MCF 10A (cell line): ENCODE measurements at regions not wholly inside any gene's neighbourhood (a gene's known extent, or its start where the extent isn't known, plus 50 kb on each side); places are given as distances from the start of the nearest gene placed in this dataset.

Experiments used
- BruUV-seq: library from RNA; stranded (reverse); fragments of 400-500 nt; replicated peaks from 2 replicates; lab custom pipeline; 2021; lab: Mats Ljungman, UMichigan
- CTCF ChIA-PET: fragments of 300-600 bp; sonication (Branson Sonifier 250); formaldehyde crosslinking; extraction: SDS; loops from one replicate; lab custom pipeline; 2021; ENCODE audit warnings: antibody characterized with exemption, inconsistent platforms; lab: Yijun Ruan, JAX
- POLR2A ChIA-PET: fragments of 300-600, 350-650 bp; sonication (Branson Sonifier 250); formaldehyde crosslinking; extraction: SDS; loops from one replicate; lab custom pipeline; 2020; ENCODE audit warnings: antibody characterized with exemption, inconsistent platforms; lab: Yijun Ruan, JAX
- DNase-seq: peaks from one replicate; pipeline ENCODE4 v3.0.0-alpha.2; 2018; ENCODE audit not compliant: unreplicated experiment
- H3K27ac Mint-ChIP-seq: one replicate; pipeline ENCODE4 v1.8.0; 2022; ENCODE audit warnings: mild to moderate bottlenecking, low read depth, mixed read lengths; ENCODE audit not compliant: unreplicated experiment
- H3K27me3 Mint-ChIP-seq: one replicate; pipeline ENCODE4 v1.8.0; 2022; ENCODE audit warnings: mixed read lengths; ENCODE audit not compliant: insufficient read depth, unreplicated experiment
- H3K36me3 Mint-ChIP-seq: one replicate; pipeline ENCODE4 v1.8.0; 2022; ENCODE audit warnings: mild to moderate bottlenecking, moderate library complexity, mixed read lengths; ENCODE audit not compliant: insufficient read depth, unreplicated experiment
- H3K4me1 Mint-ChIP-seq: one replicate; pipeline ENCODE4 v1.8.0; 2022; ENCODE audit warnings: mixed read lengths; ENCODE audit not compliant: insufficient read depth, unreplicated experiment
- H3K4me3 Mint-ChIP-seq: one replicate; pipeline ENCODE4 v1.8.0; 2022; ENCODE audit warnings: mild to moderate bottlenecking, moderate library complexity, mixed read lengths; ENCODE audit not compliant: unreplicated experiment
- H3K9me3 Mint-ChIP-seq: one replicate; pipeline ENCODE4 v1.8.0; 2022; ENCODE audit warnings: mixed read lengths; ENCODE audit not compliant: unreplicated experiment
- intact Hi-C: fragments of 100-400 bp; cut with micrococcal nuclease; formaldehyde crosslinking; loops from 2 replicates; pipeline ENCODE4 v1.14.1; 2022
- TF ChIP-seq, protein P1 (sequence below): fragments of 200-600 bp; IDR thresholded peaks from one replicate; pipeline ENCODE4 v1.8.0; 2022; ENCODE audit warnings: antibody characterized with exemption, mild to moderate bottlenecking; ENCODE audit not compliant: unreplicated experiment

DNA sequence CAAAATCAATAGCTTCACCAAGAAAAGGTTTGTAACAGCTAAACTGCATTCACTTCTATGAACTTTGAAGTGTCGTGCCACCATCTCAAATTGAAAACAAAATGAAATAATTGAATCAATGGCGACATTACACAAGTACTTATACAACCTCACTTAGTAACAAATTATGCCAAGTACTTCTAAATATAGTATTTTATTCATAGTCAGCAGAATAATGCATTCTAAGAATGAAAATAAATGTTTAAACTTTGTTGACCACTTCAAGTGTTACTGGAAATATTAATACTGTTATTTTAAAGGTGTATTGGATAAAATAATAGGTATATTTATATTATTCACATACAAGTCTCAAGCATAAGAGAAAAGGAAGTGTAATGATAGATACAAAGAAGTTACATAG is 280.1 kb upstream of the HTR1E start:
- H3K27ac Mint-ChIP-seq = no peak overlapping the region
- ChIA-PET CTCF (no interaction called here), POLR2A (no interaction called here)
- intact Hi-C loops = no loop called here
- H3K4me1 Mint-ChIP-seq = no peaks in the 10 kb centered on the region
- no TSS peak for BruUV-seq
- H3K36me3 Mint-ChIP-seq = no peaks in the 10 kb centered on the region
- no peak for DNase-seq
- H3K27me3 Mint-ChIP-seq = no peaks in the 10 kb centered on the region
- H3K9me3 Mint-ChIP-seq = peaks cover 8% of the 10 kb centered on the region
- no peak overlapping the region for H3K4me3 Mint-ChIP-seq
- TF ChIP-seq, protein P1, sequence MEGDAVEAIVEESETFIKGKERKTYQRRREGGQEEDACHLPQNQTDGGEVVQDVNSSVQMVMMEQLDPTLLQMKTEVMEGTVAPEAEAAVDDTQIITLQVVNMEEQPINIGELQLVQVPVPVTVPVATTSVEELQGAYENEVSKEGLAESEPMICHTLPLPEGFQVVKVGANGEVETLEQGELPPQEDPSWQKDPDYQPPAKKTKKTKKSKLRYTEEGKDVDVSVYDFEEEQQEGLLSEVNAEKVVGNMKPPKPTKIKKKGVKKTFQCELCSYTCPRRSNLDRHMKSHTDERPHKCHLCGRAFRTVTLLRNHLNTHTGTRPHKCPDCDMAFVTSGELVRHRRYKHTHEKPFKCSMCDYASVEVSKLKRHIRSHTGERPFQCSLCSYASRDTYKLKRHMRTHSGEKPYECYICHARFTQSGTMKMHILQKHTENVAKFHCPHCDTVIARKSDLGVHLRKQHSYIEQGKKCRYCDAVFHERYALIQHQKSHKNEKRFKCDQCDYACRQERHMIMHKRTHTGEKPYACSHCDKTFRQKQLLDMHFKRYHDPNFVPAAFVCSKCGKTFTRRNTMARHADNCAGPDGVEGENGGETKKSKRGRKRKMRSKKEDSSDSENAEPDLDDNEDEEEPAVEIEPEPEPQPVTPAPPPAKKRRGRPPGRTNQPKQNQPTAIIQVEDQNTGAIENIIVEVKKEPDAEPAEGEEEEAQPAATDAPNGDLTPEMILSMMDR = no peak

DNA sequence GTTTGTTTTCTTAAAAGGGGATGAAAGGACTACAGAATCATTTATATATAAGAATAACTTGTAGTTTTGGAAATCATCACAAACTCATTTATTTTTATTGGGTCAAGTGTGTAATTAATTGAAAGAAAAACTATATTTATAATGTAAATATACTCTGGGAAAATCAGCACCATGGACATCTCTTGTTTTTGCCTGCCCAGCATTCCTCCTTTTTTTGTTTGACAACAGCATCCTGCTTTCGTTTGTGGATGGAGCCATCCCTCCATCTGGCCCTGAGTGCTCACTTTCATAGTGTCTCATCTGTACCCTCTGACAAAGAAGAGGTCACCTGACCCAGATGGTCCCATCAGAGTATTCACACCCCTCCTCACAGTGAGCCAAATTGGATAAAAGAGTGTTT is 308.2 kb upstream of the HTR1E start:
- TF ChIP-seq, protein P1 = no peak
- Mint-ChIP-seq H3K9me3 (peaks cover 9% of the 10 kb centered on the region), H3K4me3 (no peak overlapping the region), H3K27ac (no peak overlapping the region), H3K4me1 (no peaks in the 10 kb centered on the region), H3K27me3 (no peaks in the 10 kb centered on the region), H3K36me3 (no peaks in the 10 kb centered on the region)
- BruUV-seq = no TSS peak
- CTCF ChIA-PET = no interaction called here
- POLR2A ChIA-PET = no interaction called here
- intact Hi-C loops = no loop called here
- DNase-seq = no peak

DNA sequence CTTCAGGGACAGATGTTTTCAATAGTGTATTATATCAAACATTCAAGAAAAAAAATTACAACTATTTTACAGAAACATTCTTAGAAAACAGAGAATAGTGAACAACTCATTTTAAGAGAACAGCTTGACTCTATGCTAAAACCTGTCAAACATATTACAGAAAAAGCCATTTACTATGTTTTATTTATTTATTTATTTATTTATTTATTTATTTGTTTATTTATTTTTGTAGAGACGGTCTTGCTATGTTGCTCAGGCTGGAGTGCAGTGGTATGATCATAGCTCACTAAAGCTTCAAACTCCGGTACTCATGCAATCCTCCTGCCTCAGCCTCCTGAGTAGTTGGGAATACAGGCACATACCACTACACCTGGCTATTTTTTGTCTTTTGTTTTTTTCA is 317.9 kb upstream of the HTR1E start:
- Mint-ChIP-seq H3K4me1 (no peaks in the 10 kb centered on the region), H3K27ac (no peak overlapping the region), H3K4me3 (no peak overlapping the region), H3K9me3 (peaks cover 17% of the 10 kb centered on the region), H3K27me3 (no peaks in the 10 kb centered on the region), H3K36me3 (no peaks in the 10 kb centered on the region)
- DNase-seq = no peak
- ChIA-PET CTCF (interaction anchor here (0.6 kb wide), 1 partner anchor 9 kb away, joined by 3 read pairs; no protein-coding TSS in a partner anchor), POLR2A (no interaction called here)
- intact Hi-C loops = no loop called here
- TF ChIP-seq, protein P1 = no peak
- BruUV-seq = no TSS peak

DNA sequence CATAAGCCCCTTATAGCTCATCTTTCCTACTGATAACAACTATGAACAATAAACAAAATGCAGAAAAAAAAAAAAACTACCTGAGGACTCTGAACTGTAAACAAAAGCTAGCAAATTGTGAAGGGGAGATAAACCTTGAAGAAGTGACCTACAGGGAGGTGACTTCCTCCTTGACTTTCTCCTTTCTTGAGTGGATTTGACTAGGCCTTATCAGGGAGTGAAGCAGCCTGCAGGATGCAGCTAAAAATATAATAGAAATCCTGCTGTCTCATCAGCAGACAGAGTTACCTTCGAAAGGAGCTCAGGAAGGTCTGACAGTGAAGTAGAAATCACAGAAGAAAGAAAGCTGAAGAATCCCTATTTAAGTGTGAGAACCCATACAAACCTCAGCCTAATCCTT is 322.0 kb upstream of the HTR1E start:
- TF ChIP-seq, protein P1 = no peak
- POLR2A ChIA-PET = no interaction called here
- peaks cover 13% of the 10 kb centered on the region for H3K9me3 Mint-ChIP-seq
- BruUV-seq = no TSS peak
- CTCF ChIA-PET = interaction anchor here (0.7 to 1.1 kb wide), 2 partner anchors 129 to 201 kb away, joined by 3 read pairs; no protein-coding TSS in a partner anchor
- no peak for DNase-seq
- H3K27me3 Mint-ChIP-seq = no peaks in the 10 kb centered on the region
- intact Hi-C loops = no loop called here
- no peaks in the 10 kb centered on the region for H3K36me3 Mint-ChIP-seq
- no peaks in the 10 kb centered on the region for H3K4me1 Mint-ChIP-seq
- no peak overlapping the region for H3K27ac Mint-ChIP-seq
- no peak overlapping the region for H3K4me3 Mint-ChIP-seq
